SU-DHL-6 (cell line): ENCODE measurements at regions not wholly inside any gene's neighbourhood (a gene's known extent, or its start where the extent isn't known, plus 50 kb on each side); places are given as distances from the start of the nearest gene placed in this dataset.

Experiments used
- EZH2phosphoT487 ChIP-seq: fragments of 200-600 bp; sonication (generic), shearing (Covaris generic); conservative IDR thresholded peaks from 2 replicates; pipeline ENCODE4 v1.6.1; 2018; ENCODE audit warnings: mild to moderate bottlenecking, antibody characterized with exemption, low read length, moderate library complexity, mixed read lengths
- TF ChIP-seq, protein P1 (sequence below): fragments of 200-600 bp; sonication (generic); IDR thresholded peaks from one replicate; pipeline ENCODE4 v1.5.1; 2017; ENCODE audit warnings: antibody characterized with exemption, mild to moderate bottlenecking, low read length, moderate library complexity; ENCODE audit not compliant: insufficient read depth, poor library complexity, severe bottlenecking

- TF ChIP-seq, protein P1, sequence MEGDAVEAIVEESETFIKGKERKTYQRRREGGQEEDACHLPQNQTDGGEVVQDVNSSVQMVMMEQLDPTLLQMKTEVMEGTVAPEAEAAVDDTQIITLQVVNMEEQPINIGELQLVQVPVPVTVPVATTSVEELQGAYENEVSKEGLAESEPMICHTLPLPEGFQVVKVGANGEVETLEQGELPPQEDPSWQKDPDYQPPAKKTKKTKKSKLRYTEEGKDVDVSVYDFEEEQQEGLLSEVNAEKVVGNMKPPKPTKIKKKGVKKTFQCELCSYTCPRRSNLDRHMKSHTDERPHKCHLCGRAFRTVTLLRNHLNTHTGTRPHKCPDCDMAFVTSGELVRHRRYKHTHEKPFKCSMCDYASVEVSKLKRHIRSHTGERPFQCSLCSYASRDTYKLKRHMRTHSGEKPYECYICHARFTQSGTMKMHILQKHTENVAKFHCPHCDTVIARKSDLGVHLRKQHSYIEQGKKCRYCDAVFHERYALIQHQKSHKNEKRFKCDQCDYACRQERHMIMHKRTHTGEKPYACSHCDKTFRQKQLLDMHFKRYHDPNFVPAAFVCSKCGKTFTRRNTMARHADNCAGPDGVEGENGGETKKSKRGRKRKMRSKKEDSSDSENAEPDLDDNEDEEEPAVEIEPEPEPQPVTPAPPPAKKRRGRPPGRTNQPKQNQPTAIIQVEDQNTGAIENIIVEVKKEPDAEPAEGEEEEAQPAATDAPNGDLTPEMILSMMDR, result no peak
- TF ChIP-seq EZH2phosphoT487, result no peak
These were observed 51.8 kb upstream of the CDH20 start for GRCh38 chr18:61281431-61281830.
